Adrenal gland (tissue), 9 donors: ENCODE measurements at regions not wholly inside any gene's neighbourhood (a gene's known extent, or its start where the extent isn't known, plus 50 kb on each side); places are given as distances from the start of the nearest gene placed in this dataset.

Experiments
- DNase-seq, 7 donors: peaks; one replicate each; pipeline ENCODE4 v3.0.0-alpha.2; 2019 to 2020
- H3K27ac ChIP-seq, 5 donors: fragments of 200-600 bp; sonication (generic) in 4 of 5; 1 replicate in 3 of 5; 2 replicates in 2 of 5; pipeline versions ENCODE4 v1.5.1 to v1.8.0; 2016 to 2020; ENCODE audit warnings: mild to moderate bottlenecking in 1 of 5
- H3K27me3 ChIP-seq: fragments of 200-600 bp; 2 replicates; pipeline ENCODE4 v1.8.0; 2021
- H3K36me3 ChIP-seq, 2 donors: fragments of 200-600 bp; replicated peaks in 1 of 2; 1 replicate in 1 of 2; 2 replicates in 1 of 2; pipeline versions ENCODE4 v1.5.1 to v1.8.0; 2018 to 2022
- H3K4me1 ChIP-seq, 2 donors: fragments of 200-600 bp; replicated peaks in 1 of 2; 1 replicate in 1 of 2; 2 replicates in 1 of 2; pipeline versions ENCODE4 v1.5.1 to v1.8.0; 2018 to 2021
- H3K4me3 ChIP-seq, 4 donors: fragments of 200-600 bp; sonication (generic) in 3 of 4; one replicate each; pipeline ENCODE4 v1.5.1; 2016 to 2018
- H3K9me3 ChIP-seq, 3 donors: fragments of 200-600 bp; sonication (generic) in 1 of 3; replicated peaks in 1 of 3; 1 replicate in 2 of 3; 2 replicates in 1 of 3; pipeline versions ENCODE4 v1.5.1 to v1.8.0; 2016 to 2021
- CTCF ChIP-seq, 6 experiments: fragments of 450-650 bp in 4 of 6; fragments of 200-600 bp in 2 of 6; sonication (generic) in 1 of 6; IDR thresholded peaks; 1 replicate in 5 of 6; 2 replicates in 1 of 6; pipeline versions ENCODE4 v1.5.1 to v1.8.0; 2016 to 2021; ENCODE audit warnings: antibody characterized with exemption in 6 of 6, mild to moderate bottlenecking in 2 of 6, moderate library complexity in 1 of 6
- POLR2A ChIP-seq, 2 donors: fragments of 450-650 bp; IDR thresholded peaks; one replicate each; pipeline ENCODE4 v1.6.1; 2017; ENCODE audit warnings: antibody characterized with exemption in 2 of 2, mild to moderate bottlenecking in 2 of 2, moderate library complexity in 1 of 2
- WGBS, 4 donors: extraction: QIAGEN DNeasy Blood & Tissue Kit in 2 of 4; methylation state at CpG; one replicate each; pipeline versions ENCODE4 v1.1.5 to v1.1.7; 2013 to 2017; 5-methylcytosine and 5-hydroxymethylcytosine counted together
- intact Hi-C, 2 donors: fragments of 100-400 bp; cut with DNase I; formaldehyde crosslinking; loops; one replicate each; pipeline versions ENCODE4 v1.14.1 to v1.15.0; 2022 to 2023
- donor health status: healthy with polysubstance abuse.
- donor health status: Bipolar disorder and iron deficiency.
- donor health status: DM: yes; HTN: yes; CAD: no.
- donor health status: DM: no; HTN: no; CAD: no.
- donor health status: DM: no; HTN: no; CAD: no.

- H3K27ac ChIP-seq = no peak overlapping the region
- no peaks in the 10 kb centered on the region for H3K27me3 ChIP-seq
- TF ChIP-seq CTCF (IDR thresholded peaks at IDR 0.05) = no peak
- no peak for TF ChIP-seq POLR2A (IDR thresholded peaks at IDR 0.05)
- no peaks in the 10 kb centered on the region for H3K36me3 ChIP-seq
- DNase-seq = no peak
- H3K4me1 ChIP-seq = no peaks in the 10 kb centered on the region
- WGBS, 4 donors = 22 to 48% (median 37%) methylated on average over 2 of the region's 2 CpGs
- no peaks in the 10 kb centered on the region for H3K9me3 ChIP-seq
- no peak overlapping the region for H3K4me3 ChIP-seq
- intact Hi-C loops = no loop called here
These were observed 209.7 kb upstream of the POU1F1 start for GRCh38 chr3:87486115-87486514.

GRCh38 chr3:87478716-87479115 is 202.3 kb upstream of the POU1F1 start:
- no peaks in the 10 kb centered on the region for H3K4me1 ChIP-seq
- 64 to 74% (median 69%) methylated on average over 3 of the region's 3 CpGs for WGBS, 4 donors
- no peaks in the 10 kb centered on the region for H3K27me3 ChIP-seq
- intact Hi-C loops = no loop called here
- no peak overlapping the region for H3K27ac ChIP-seq
- DNase-seq = no peak
- no peaks in the 10 kb centered on the region for H3K9me3 ChIP-seq
- no peak overlapping the region for H3K4me3 ChIP-seq
- H3K36me3 ChIP-seq = no peaks in the 10 kb centered on the region
- TF ChIP-seq POLR2A (IDR thresholded peaks at IDR 0.05) (no peak), CTCF (IDR thresholded peaks at IDR 0.05) (no peak)

DNA sequence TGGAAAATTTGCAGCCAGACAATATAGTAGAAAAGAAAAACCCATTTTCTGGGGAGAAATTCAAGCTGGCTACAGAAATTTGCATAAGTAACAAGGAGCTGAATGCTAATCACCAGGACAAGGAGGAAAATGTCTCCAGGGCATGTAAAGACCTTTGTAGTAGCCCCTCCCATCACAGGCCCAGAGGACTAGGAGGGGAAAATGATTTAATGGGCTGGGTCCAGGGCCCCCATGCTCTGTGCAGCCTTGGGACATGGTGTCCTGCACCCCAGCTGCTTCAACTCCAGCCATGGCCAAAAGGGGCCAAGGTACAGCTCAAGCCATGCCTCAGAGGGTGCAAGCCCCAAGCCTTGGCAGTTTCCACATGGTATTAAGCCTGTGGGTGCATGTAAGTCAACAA is 197.6 kb upstream of the POU1F1 start:
- TF ChIP-seq CTCF (IDR thresholded peaks at IDR 0.05) = no peak
- TF ChIP-seq POLR2A (IDR thresholded peaks at IDR 0.05) = no peak
- no peak for DNase-seq
- Histone ChIP-seq H3K27me3 (no peaks in the 10 kb centered on the region), H3K36me3 (no peaks in the 10 kb centered on the region), H3K27ac (no peak overlapping the region), H3K4me1 (no peaks in the 10 kb centered on the region), H3K4me3 (no peak overlapping the region), H3K9me3 (no peaks in the 10 kb centered on the region)
- intact Hi-C loops = no loop called here

DNA sequence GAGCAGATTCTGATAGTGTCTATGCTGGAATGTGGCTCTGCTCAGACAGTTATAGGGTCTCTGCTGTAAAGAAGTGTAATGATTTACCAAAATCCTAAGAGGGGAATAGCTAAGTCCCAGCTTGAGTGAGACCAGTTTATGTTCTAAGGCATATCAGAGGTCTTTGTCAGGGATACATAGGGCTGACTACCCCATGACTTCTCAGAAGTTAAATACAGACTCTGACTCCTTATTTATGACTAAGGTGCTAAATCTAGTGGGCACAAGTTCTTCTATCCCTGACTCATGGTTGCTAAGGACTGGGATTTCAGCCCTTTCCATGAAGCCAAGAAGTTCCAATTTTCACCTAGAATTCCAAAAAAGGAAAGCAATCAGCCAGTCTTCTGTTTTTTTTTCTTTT is 192.6 kb upstream of the POU1F1 start:
- Histone ChIP-seq H3K27ac (no peak overlapping the region), H3K27me3 (no peaks in the 10 kb centered on the region), H3K4me1 (no peaks in the 10 kb centered on the region), H3K9me3 (no peaks in the 10 kb centered on the region), H3K36me3 (no peaks in the 10 kb centered on the region), H3K4me3 (no peak overlapping the region)
- TF ChIP-seq CTCF (IDR thresholded peaks at IDR 0.05) (no peak), POLR2A (IDR thresholded peaks at IDR 0.05) (no peak)
- no peak for DNase-seq
- intact Hi-C loops = no loop called here
